NCI-H2107 treated with DMSO at 0.1 percent for 48 hours (cell line): ENCODE measurements at regions not wholly inside any gene's neighbourhood (a gene's known extent, or its start where the extent isn't known, plus 50 kb on each side); places are given as distances from the start of the nearest gene placed in this dataset.

ENCODE experiments used
- DNase-seq: peaks from one replicate; lab custom pipeline; 2025; ENCODE audit not compliant: unreplicated experiment; lab: John Stamatoyannopoulos, UW

GRCh38 chr2:56703001-56703400, 519.2 kb downstream of the CCDC85A start:
- no peak for DNase-seq

GRCh38 chr2:56705713-56706112, 521.9 kb downstream of the CCDC85A start:
- DNase-seq = no peak

- no peak for DNase-seq
These were observed 523.4 kb downstream of the CCDC85A start for GRCh38 chr2:56707218-56707617.

GRCh38 chr2:56707650-56708049, 523.9 kb downstream of the CCDC85A start:
- no peak for DNase-seq

GRCh38 chr2:56709181-56709580, 525.4 kb downstream of the CCDC85A start:
- DNase-seq = no peak

GRCh38 chr2:56713161-56713676, 529.4 kb downstream of the CCDC85A start:
- DNase-seq = no peak

- no peak for DNase-seq
These were observed 530.2 kb downstream of the CCDC85A start for GRCh38 chr2:56713978-56714377.

- DNase-seq = no peak
These were observed 530.6 kb downstream of the CCDC85A start for GRCh38 chr2:56714400-56714799.

GRCh38 chr2:56715683-56716082, 531.9 kb downstream of the CCDC85A start:
- no peak for DNase-seq

GRCh38 chr2:56718413-56718812, 534.6 kb downstream of the CCDC85A start:
- no peak for DNase-seq

- no peak for DNase-seq
These were observed 545.4 kb downstream of the CCDC85A start for GRCh38 chr2:56729212-56729611.

GRCh38 chr2:56732946-56733345, 549.2 kb downstream of the CCDC85A start:
- DNase-seq = no peak

- DNase-seq = no peak
These were observed 555.6 kb downstream of the CCDC85A start for GRCh38 chr2:56739413-56739812.

GRCh38 chr2:56741601-56742102, 557.9 kb downstream of the CCDC85A start:
- DNase-seq = no peak

GRCh38 chr2:56743807-56744206, 560.0 kb downstream of the CCDC85A start:
- no peak for DNase-seq

GRCh38 chr2:56749152-56749752, 565.5 kb downstream of the CCDC85A start:
- peak; percentile 23 for DNase-seq

GRCh38 chr2:56753182-56753581, 569.4 kb downstream of the CCDC85A start:
- no peak for DNase-seq

- DNase-seq = no peak
These were observed 570.4 kb downstream of the CCDC85A start for GRCh38 chr2:56754066-56754615.

GRCh38 chr2:56754627-56755026, 570.8 kb downstream of the CCDC85A start:
- no peak for DNase-seq

GRCh38 chr2:56757884-56758545, 574.2 kb downstream of the CCDC85A start:
- DNase-seq = no peak

GRCh38 chr2:56763683-56764082, 579.9 kb downstream of the CCDC85A start:
- DNase-seq = no peak

- DNase-seq = no peak
These were observed 585.2 kb downstream of the CCDC85A start for GRCh38 chr2:56768973-56769372.
